ENCODE measurements at regions not wholly inside any gene's neighbourhood (a gene's known extent, or its start where the extent isn't known, plus 50 kb on each side); places are given as distances from the start of the nearest gene placed in this dataset.

DNA sequence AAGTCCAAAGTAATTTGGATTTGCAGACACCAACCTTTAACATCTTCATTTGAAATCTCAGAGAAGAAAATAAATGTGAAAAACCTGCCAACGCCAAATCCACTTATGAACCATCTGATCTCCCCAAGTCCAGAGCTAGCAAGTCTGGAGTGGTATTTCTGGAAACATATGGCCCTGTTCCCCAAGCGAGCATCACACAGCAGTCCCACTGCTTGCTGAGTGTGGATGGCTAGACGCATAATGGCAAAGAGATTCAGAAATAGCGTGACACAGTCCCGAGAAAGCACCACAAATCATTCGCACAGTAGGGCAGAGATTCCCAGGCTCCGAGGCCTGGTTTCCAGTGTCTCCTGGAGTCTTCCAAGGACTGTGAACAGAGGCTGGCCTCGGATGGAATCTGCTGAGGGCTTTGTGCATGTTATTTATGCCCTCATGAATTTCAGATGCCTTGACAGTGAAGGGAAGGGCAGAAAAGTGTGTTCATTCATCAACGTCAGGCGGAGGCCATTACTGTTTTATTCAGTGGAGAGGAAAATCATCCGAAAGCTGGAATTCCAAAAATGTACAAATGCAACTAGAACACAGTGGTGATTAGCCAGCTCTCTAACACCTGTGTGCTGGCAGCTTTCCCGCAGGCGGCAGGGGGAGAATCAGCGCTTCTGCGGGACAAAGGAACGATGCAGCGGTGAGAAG is 417.0 kb downstream of the EIPR1 start:
- DNase-seq = no peak

DNA sequence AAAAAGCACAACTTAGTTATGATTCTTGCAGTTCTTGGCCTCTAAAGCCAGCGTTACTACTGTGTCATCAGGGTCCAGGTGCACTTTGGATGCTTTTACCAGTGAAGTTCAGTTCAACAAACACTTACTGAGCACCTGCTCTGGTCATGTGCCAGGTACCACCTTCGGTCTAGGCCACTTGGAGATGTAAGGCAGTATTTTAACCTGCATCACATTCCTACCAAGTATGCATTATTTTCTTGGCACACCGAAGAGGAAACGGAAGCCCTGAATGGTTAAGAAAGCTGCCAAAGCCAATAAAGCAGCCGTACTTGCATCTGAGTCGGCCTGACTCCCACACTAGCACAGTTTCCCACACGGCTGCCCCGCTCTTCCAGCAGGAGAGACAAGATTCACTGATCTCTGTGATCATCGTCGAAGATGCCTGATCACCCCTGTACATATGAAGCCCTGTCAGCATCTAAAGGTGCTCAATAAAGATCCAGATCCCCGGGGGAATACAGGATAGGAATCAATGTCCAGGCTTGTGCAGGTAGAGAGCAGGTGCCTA is 427.1 kb downstream of the EIPR1 start:
- no peak for DNase-seq

DNA sequence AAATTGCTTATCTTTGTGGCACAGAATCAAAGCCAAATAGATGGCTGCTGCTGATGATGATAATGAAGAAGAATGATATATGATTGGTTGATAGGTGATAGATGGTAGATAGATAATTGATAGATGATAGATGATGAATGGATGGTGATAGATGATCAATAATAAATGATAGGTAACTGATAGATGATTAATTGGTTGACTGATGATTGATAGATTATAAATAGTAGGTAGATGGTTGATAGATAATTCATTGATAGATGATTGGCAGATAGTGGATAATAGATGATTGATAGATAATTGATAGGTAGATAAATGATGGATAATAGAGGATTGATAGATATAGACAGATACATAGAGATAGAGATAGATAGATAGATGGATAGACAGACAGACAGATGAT is 430.2 kb downstream of the EIPR1 start:
- DNase-seq = no peak

DNA sequence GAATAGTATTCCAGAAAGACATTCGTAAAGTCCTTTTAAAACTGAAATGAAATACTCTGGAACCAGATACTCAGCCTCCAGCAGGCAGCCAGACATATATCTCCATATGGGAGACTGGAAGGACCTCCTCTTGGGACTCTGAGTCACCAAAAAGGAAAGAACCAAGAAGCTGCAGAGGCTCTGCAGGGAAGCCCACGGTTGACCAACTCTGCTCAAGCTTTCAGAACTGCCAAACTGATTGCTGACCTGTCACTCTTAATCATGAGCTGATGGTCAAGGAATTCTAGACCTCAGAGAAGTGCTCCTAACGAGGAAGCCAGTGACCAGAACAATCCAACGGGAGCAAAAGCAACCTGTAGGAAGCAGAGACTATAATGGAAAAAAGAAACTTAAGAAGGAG is 434.7 kb downstream of the EIPR1 start:
- no peak for DNase-seq

DNA sequence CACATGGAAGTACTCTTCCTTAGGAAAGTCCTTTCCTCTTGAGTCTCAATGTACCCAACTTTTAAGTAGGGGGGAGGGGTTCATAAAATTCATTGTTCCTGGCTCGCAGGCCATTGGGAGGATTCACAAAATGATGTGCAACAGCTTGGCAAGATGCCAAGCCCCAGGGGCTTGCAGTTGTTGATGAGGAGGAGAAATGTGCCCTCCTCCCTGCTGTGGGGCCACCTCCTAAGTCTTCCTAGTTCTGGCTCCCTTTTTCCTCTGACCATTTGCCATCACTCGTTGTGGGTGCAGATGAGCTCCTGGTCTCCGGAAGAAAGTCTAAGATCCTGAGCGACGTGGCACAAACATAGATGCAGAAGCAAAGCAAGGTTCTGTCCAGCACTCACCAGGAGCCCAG is 435.4 kb downstream of the EIPR1 start:
- DNase-seq = no peak

DNA sequence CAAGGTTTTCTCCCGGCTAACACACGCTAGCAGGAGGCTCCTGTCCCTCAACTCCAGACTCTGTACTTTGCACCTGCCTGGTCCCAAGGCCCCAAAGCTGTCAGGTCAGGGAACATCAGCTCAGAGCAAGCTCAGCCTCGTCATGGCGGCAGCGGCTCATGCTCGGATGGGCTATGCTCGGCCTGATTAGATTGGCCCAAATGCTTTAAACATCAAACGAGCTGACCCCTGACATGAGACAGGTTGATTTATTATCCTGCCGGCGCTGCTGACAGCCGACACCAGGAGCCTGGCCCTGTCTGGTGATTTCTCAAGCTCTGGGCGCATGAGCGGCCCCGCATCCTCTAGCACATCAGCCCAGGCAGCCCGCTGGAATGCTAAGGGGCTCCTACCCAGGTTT is 436.4 kb downstream of the EIPR1 start:
- DNase-seq = no peak

DNA sequence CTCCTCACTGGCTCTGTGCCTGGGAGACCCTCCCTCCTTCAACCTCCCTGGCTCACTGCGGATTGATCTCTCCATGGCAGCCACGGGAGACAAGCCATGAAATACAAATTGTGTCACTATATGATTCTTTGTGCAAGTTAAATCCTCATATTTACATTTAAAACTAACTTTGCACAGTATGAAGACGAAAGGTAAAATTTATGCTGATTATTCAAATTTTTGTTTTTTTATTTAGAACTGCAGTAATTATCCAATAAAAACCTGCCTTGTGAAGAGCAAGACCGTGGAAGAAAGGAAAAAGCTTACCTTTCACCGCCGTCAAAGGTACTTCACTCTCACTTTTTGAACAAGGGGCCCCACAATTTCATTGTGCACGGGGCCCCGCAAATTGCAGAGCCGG is 436.9 kb downstream of the EIPR1 start:
- no peak for DNase-seq

DNA sequence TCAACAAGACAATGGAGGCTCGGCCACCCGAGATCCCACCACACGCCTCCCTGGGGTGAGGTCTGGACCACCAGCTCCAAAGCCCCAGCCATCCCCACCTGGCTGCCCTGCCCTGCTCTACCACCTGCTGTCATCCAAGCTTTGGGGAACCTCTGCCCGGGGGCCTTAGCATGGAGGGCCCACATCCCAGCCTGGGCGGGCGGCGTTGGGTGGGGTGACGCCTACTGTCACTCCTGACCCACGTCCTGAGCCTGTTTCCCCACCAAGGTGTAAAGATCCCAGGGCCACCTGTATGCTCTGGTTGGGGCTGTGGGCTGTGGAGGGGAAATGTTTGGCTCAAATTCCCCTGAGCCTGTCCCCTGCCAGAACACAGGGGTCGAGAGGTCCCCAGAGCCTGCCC is 437.6 kb downstream of the EIPR1 start:
- no peak for DNase-seq

DNA sequence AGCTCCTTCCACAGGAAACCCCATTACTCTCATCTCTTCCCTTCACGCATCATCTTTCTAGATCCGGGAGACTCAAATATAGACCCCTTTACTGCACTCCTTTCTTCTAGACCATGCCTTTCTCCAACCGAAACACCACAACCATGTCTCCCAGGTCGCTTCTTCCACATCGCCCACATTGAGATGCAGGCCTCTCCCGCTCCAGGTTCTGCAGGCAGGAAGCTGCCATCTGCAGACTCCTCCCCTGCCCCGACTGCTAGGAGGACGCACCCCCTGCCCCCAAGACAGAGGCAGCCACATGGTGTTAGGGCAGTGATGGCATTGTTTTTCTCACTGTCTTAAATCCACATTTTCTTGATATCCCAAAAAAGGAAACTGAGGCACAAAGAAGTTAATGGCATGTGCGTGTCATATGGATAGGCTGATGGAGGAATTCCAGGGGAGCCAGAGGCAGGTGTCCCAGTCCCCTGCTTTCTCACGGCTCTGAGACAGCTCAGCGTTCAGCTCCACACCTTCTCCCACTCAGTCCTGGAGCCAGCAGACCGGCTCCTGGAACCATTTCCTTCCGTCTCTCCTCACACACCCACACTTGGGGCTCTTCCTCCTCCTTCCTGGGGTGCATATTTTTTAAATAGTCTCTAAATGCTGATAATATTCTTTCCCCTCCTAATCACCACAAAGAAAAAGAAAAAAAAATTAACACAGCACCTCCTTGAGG is 438.4 kb downstream of the EIPR1 start:
- no peak for DNase-seq

DNA sequence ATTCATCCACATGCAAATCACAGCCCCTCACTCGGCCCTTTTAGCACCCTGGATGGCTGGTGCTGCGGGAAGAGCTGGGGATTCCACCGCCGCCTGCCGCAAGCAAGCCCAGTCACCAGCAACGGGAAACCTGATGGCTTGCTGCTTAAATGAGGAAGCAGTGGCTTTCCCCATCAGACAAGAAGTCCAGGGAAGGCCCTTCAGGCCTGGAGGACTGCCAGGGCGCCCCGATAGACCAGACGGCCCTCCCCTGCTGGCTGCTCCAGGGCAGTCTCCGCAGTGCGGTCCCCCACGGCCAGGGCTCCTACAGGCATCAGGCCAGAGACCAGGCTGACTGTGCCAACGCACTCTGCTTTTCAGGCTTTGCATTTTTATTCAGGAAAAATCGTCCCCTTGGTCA is 439.1 kb downstream of the EIPR1 start:
- DNase-seq = no peak

DNA sequence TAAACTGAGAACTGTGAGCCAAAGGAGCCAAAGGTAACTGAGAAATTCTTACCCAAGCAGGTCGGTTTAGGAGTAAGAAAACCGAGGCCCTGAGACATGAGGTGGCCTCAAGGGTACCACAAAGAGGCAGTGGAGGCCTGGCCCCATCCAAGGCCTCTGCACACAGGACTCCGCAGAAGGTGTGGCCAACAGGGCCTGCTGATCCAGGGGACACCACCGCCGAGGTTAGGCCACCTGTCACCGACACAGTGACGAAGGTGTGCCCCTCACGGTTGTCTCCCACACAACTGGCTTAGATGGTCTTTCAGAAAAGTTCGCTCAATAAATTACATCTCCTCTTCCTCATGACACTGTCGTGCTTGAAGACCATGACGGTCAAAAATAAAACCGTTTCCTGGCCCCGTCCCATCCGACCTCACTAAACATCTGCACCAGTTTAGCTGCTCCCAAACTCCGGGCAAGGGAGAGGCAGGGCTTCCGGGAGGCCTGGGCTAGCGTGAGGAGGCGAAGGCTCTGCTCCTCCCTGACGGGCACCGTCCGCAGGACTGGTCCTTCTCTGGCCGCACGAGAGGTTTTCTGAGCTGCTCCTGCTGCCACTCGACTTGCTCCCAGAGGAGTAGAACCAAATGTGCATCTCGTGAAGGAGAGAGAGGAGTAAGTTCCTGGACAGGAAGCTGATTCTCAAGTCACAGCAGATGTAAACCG is 442.0 kb downstream of the EIPR1 start:
- no peak for DNase-seq

DNA sequence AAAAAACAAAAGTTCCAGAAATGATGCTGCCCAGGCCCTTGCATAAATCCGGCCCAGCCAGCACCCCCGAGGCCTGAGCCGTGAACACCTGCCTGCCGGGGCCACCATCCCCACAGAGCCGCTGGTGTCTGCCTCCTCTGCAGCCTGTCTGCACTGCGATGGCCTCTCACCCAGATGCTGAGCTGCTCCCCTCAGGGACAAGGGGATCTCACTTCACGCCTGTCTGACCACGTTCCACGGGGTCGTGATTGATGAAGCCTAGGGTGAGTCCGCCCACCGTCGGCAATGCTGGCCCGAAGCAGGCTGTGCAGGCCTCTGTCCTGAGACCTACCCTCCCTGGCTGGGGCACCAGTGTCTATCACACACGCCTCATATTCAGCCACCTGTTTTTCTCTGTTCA is 444.2 kb downstream of the EIPR1 start:
- no peak for DNase-seq

DNA sequence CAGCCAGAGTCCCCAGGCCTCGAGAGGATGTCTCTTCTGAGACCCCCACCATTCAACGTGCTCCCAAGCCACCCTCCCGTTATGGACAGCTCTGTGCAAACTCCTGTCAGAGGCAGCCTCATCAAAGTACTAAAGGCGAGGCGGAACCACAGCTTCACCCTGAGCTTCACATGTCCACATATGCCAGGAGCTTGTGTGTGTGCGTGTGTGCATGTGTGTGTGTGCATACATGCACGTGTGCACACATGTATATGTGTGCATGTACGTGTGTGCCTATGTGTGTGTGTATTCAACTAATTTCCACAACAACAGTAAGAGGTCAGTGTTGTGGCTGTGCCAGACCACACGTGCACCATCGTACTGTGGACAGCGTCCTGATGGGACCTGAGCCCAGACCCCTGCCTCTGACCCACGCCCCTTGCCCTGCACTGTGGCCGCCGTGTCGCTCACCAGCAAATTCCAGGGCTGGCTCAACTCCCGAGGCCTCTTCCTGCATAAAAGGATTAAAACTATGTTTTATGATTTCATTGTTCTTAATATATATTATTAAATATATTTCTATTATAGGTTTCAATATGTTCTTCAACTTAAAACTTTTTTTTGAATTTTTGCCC is 444.8 kb downstream of the EIPR1 start:
- DNase-seq = no peak

DNA sequence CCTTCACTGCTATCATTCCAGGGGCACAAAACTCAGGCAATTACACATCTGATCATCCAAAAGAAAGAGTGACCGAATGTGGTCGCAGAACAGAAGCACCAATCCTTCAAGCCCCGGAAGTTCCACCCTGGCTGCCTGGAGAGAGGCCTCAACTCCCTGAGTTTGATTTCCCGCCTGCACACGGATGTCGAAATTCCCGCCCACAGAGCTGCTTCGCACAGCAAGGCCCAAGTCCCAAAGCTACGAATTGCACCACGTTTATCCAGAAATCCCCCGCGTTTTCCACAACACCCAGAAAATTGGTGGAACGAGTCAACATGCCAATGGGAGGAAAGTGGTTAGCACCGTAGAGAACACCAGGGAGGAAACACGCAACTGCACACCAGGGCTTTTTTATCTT is 445.4 kb downstream of the EIPR1 start:
- no peak for DNase-seq

DNA sequence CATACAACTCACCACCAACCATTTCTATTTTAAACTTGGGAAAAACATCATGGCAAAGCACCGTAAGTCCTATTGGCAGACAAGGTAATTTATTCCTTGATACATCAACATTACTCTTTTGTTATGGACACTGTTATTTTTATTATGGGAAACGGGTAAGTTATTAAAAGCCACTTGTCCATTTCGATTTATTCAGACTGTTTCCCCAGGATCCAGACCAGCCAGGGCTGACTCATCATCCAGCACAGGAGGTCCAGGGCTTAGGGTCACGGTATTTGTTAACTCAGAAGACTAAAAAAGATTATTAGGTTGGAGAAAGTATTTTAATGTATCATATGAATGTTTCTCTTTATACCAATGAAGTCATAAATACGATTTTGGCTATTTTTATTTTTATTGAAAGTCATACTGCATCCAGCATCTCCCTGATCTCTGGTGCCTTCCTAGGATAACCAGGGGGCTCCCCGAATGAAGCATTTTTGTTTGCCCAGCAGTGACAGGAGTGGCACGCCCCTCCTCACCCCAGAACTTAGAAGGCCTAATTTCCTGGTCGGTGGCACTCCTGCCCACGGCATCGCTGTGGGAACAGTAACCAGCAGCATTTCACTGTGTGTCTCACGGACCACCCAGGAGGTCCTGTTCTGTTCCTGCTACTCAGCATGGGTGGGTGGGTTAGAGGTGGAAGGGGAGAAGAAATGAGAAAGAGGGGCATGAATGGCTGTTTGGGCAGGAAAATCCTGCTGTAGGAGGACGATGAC is 446.1 kb downstream of the EIPR1 start:
- DNase-seq = no peak

DNA sequence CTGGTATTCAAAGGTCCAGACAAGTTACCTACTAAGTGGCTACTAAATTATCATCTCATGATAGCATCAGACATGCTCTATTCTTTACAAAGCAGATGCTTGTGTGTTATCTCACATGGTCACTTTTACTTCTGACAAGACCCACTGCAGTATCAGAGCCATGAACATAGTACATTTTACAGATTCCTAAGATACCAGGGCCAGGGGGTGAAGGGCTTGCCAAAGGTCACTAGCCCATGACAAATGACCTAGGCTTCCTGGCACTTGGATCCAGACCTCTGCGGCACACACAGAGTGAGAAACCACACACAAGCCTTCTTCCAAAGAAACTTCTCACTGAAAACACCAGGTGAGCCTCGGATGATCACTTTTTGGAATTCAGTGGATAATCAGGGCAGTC is 446.8 kb downstream of the EIPR1 start:
- DNase-seq = no peak

DNA sequence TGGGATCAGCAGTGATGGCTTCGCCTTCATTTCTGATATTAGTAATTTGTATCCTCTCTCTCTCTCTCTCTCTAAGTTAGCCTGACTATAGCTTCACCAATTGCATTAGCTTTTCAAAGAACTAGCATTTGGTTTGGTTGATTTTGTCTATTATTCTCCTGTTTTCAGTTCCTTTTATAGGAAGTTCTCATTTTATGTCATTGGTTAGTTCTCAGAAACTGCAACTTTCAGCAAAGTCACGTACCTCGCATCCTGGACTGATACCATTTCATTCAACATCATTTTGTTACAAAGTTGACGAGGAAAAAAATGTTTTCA is 450.8 kb downstream of the EIPR1 start:
- no peak for DNase-seq

DNA sequence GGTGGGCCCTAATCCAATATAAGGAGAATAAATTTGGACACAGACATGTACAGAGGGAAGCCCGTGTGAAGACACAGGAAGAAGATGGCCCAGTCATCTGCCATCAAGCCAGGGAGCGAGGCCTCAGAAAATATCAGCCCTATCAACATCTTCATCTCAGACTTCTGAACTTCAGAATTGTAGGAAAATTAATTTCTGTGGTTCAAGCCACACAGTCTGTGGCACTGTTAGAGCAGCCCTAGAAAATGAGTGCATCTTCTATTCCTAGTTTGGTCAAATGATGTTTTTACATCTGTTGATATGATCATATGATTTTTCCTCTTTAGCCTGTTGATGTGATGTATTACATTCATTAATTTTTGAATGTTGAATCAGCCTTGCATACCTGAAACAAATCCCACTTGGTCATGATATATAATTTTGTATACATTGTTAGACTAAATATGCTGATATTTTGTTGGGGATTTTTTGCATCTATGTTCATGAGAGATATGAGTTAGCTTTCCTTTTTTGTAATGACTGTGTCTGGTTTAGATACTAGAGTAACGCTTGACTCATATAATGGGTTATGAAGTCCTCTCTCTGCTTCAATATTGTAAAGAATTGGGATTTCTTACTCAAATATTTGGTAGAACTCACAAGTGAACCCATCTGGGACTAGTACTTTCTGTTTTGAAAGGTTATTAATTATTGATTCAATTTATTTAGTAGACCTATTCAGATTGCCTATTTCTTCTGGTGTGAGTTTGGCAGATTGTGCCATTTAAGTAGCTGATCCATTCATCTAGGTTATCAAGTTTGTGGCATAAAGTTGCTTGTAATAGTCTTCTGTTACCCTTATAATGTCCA is 451.4 kb downstream of the EIPR1 start:
- DNase-seq = no peak

DNA sequence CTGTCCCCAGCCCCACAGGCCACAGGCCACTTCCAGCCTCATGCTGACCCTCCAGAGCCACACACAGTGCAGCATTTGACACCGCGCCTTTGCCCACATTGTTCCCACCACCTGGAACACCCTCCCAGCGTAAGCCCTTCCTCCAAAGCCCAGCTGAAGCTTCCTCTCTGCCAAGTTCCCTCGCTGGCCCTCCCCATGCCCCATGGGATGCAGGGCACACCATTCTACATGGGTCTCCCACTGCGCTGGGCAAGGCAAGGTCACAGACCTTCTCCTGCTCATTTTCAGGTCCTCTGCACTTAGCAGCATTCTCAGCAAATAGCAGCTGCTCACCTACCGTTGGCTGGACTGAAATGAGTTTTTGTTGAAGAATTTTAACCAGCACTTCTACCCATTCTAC is 455.5 kb downstream of the EIPR1 start:
- no peak for DNase-seq

DNA sequence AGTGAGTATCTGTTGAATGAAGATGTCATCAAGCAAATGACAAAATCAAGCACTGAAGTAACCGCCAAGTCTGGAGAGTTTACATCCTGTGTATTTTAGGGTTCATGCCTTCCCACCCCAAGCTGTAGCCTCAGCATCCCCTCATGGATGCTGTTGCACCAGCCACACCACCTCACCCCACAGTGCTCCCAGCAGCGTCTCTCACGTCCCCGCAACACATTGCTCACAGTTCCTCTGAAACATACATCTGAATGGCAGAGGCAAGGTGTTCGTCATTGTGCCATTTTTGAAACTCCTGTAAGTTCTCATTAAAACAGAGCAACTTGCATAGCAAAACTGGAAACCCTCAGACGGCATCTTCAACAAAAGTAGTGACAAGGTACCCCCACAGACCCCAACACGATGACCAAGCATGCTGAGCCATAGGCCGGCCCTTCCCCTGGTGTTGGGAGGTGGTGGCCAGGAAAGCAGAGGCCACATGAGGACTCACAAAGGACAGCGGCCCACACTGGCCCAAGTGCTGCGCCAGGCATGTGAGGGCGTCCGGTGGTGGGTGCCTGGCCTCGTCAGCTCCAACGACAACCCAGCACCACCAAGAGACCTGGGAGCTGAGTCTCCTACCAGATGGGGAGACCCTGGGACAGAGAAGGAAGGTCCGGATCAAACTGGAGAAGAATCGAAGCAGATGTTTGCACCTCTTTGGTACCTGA is 456.5 kb downstream of the EIPR1 start:
- no peak for DNase-seq

Data from stimulated activated CD4-positive, alpha-beta T cell treated with anti-CD3 and anti-CD28 coated beads, Interleukin-12 subunit alpha, Interleukin-12 subunit beta, amount 100 ng/mL, for 4 hours (primary cell).